Embryonic facial prominence (tissue), 1 donor: ENCODE measurements at regions not wholly inside any gene's neighbourhood (a gene's known extent, or its start where the extent isn't known, plus 50 kb on each side); places are given as distances from the start of the nearest gene placed in this dataset.
A peak's percentile ranks its signal among the peaks of the same experiment; 100 is the strongest.

Source experiments
- DNase-seq: peaks from one replicate; pipeline ENCODE4 v3.0.0-alpha.2; 2016; ENCODE audit errors: extremely low spot score

GRCh38 chr20:47970282-47970903 is 185.1 kb upstream of the SULF2 start:
- DNase-seq = no peak

GRCh38 chr20:47969426-47969825 is 184.1 kb upstream of the SULF2 start:
- DNase-seq = no peak

- DNase-seq = no peak
Measured at GRCh38 chr20:47968541-47969310, 183.4 kb upstream of the SULF2 start.

GRCh38 chr20:47964149-47964548 is 178.9 kb upstream of the SULF2 start:
- DNase-seq = no peak

- DNase-seq = no peak
Measured at GRCh38 chr20:47963022-47963421, 177.7 kb upstream of the SULF2 start.

- DNase-seq = no peak
Measured at GRCh38 chr20:47962286-47962963, 177.1 kb upstream of the SULF2 start.

- no peak for DNase-seq
Measured at GRCh38 chr20:47960769-47961541, 175.7 kb upstream of the SULF2 start.

- no peak for DNase-seq
Measured at GRCh38 chr20:47960277-47960676, 175.0 kb upstream of the SULF2 start.

GRCh38 chr20:47957989-47958801 is 172.9 kb upstream of the SULF2 start:
- peak; percentile 43 for DNase-seq

GRCh38 chr20:47957135-47957534 is 171.9 kb upstream of the SULF2 start:
- no peak for DNase-seq

- no peak for DNase-seq
Measured at GRCh38 chr20:47956268-47956995, 171.2 kb upstream of the SULF2 start.

GRCh38 chr20:47953471-47953870 is 168.2 kb upstream of the SULF2 start:
- no peak for DNase-seq

- DNase-seq = no peak
Measured at GRCh38 chr20:47952023-47952564, 166.8 kb upstream of the SULF2 start.

- DNase-seq = no peak
Measured at GRCh38 chr20:47951521-47951971, 166.3 kb upstream of the SULF2 start.

- no peak for DNase-seq
Measured at GRCh38 chr20:47950913-47951283, 165.6 kb upstream of the SULF2 start.

GRCh38 chr20:47950124-47950912 is 165.0 kb upstream of the SULF2 start:
- DNase-seq = no peak

- no peak for DNase-seq
Measured at GRCh38 chr20:47949230-47949629, 163.9 kb upstream of the SULF2 start.

GRCh38 chr20:47944682-47945081 is 159.4 kb upstream of the SULF2 start:
- DNase-seq = no peak

GRCh38 chr20:47941869-47942268 is 156.6 kb upstream of the SULF2 start:
- no peak for DNase-seq
